Right atrium auricular region (tissue), 2 donors: ENCODE measurements at regions not wholly inside any gene's neighbourhood (a gene's known extent, or its start where the extent isn't known, plus 50 kb on each side); places are given as distances from the start of the nearest gene placed in this dataset.

Experiments
- DNase-seq: peaks from one replicate; pipeline ENCODE4 v3.0.0-alpha.2; 2019; ENCODE audit warnings: low spot score
- H3K27ac ChIP-seq, 2 donors: fragments of 200-600 bp; sonication (generic); 1 replicate in 1 of 2; 2 replicates in 1 of 2; pipeline ENCODE4 v1.5.1; 2016 to 2019
- H3K27me3 ChIP-seq, 2 donors: fragments of 200-600 bp; sonication (generic); one replicate each; pipeline versions ENCODE4 v1.5.1 to v1.6.0; 2017 to 2019
- H3K36me3 ChIP-seq: fragments of 200-600 bp; sonication (generic); one replicate; pipeline ENCODE4 v1.5.1; 2016
- H3K4me1 ChIP-seq, 2 donors: fragments of 200-600 bp; sonication (generic); one replicate each; pipeline versions ENCODE4 v1.5.1 to v1.6.0; 2017 to 2019
- H3K4me3 ChIP-seq, 2 donors: fragments of 200-600 bp; sonication (generic); 1 replicate in 1 of 2; 2 replicates in 1 of 2; pipeline ENCODE4 v1.5.1; 2017 to 2019; ENCODE audit warnings: mild to moderate bottlenecking in 1 of 2, moderate library complexity in 1 of 2
- H3K9me3 ChIP-seq, 2 donors: fragments of 200-600 bp; sonication (generic); one replicate each; pipeline ENCODE4 v1.5.1; 2019
- TF ChIP-seq, protein P1 (sequence below), 2 donors: fragments of 200-600 bp; sonication (generic); IDR thresholded peaks; one replicate each; pipeline ENCODE4 v1.5.1; 2019; ENCODE audit warnings: antibody characterized with exemption in 2 of 2

DNA sequence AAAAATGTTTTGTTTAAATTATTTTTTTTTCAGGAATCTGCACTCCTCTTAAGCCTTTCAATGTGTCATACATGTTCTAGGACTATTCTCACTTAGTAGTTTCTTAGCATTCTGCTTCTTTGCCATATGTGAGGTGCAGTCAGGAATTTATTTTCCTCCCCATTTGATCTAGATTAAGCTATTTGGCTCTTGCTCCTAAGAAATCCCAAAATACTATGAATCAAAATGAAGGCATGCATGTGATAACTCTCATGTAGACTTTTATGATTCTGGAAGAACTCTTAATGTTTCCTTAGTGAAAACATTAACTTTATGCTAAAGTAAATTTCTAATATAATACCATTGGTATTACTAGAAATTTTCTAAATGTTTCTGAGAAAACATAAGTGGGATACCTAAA, 664.5 kb downstream of the RAPGEF2 start:
- H3K4me1 ChIP-seq: no peaks in the 10 kb centered on the region
- H3K9me3 ChIP-seq: no peaks in the 10 kb centered on the region
- H3K4me3 ChIP-seq: no peak overlapping the region
- no peak for DNase-seq
- no peaks in the 10 kb centered on the region for H3K27me3 ChIP-seq
- TF ChIP-seq, protein P1, sequence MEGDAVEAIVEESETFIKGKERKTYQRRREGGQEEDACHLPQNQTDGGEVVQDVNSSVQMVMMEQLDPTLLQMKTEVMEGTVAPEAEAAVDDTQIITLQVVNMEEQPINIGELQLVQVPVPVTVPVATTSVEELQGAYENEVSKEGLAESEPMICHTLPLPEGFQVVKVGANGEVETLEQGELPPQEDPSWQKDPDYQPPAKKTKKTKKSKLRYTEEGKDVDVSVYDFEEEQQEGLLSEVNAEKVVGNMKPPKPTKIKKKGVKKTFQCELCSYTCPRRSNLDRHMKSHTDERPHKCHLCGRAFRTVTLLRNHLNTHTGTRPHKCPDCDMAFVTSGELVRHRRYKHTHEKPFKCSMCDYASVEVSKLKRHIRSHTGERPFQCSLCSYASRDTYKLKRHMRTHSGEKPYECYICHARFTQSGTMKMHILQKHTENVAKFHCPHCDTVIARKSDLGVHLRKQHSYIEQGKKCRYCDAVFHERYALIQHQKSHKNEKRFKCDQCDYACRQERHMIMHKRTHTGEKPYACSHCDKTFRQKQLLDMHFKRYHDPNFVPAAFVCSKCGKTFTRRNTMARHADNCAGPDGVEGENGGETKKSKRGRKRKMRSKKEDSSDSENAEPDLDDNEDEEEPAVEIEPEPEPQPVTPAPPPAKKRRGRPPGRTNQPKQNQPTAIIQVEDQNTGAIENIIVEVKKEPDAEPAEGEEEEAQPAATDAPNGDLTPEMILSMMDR (IDR thresholded peaks at IDR 0.05): no peak
- no peak overlapping the region for H3K27ac ChIP-seq
- H3K36me3 ChIP-seq: no peaks in the 10 kb centered on the region

DNA sequence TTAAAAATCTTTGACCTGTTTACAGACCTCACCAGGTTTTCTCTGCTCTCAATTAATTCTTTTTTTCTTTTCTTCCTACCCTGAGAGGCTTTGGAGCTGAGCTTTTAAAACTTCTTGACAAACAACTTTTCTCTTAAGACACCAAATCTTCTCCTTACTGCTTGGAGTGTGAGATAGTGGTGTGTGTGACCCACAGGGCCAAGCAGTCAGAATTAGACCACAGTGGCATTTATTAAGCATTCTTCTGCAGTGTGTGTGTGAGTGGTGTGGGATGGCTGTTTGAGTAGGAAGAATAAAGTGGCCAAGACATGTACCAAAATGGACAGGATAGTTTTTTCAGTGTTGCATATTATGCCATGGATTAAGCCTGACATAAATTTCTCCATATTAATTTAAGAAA, 665.1 kb downstream of the RAPGEF2 start:
- TF ChIP-seq, protein P1 (IDR thresholded peaks at IDR 0.05): no peak
- H3K4me1 ChIP-seq: no peaks in the 10 kb centered on the region
- H3K36me3 ChIP-seq: no peaks in the 10 kb centered on the region
- no peak overlapping the region for H3K4me3 ChIP-seq
- DNase-seq: no peak
- H3K9me3 ChIP-seq: no peaks in the 10 kb centered on the region
- H3K27ac ChIP-seq: no peak overlapping the region
- no peaks in the 10 kb centered on the region for H3K27me3 ChIP-seq

DNA sequence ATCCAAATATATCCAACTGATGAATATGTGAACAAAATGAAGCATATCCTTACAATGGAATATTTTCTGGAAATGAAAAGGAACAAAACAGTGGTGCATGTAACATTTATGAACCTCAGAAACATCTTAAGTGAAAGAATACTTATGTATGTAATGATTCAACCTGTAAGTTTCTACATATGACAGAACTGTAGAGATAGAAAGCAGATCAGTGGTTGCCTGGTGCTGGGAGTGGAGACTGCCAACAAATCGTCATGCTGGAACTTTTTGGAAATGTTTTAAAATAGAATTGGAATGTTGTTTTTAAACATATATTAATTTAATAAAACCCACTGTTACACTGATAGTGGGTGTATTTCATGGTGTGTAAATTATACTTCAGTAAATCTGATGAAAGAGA, 667.5 kb downstream of the RAPGEF2 start:
- Histone ChIP-seq H3K27me3 (no peaks in the 10 kb centered on the region), H3K9me3 (no peaks in the 10 kb centered on the region)
- no peak for DNase-seq

DNA sequence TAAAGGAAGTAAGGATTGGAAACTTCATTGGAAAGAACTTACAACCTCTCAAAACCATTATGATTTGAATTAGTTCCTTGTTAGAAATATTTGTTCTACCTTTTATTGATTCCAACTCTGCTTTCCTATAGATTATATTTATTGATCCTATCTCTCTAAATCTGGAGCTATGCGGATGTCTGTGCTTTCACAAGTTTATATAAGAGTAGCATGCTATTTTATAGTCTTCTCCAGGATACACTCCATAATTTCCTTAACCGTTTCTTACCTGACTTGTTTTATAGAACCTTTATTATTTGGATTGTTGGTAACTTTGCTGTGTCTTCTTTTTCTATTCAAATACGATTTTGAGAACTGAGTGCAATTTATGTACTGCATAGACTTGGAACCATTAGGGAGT, 668.1 kb downstream of the RAPGEF2 start:
- Histone ChIP-seq H3K4me3 (no peak overlapping the region), H3K36me3 (no peaks in the 10 kb centered on the region), H3K4me1 (no peaks in the 10 kb centered on the region), H3K27ac (no peak overlapping the region), H3K9me3 (no peaks in the 10 kb centered on the region), H3K27me3 (no peaks in the 10 kb centered on the region)
- TF ChIP-seq, protein P1 (IDR thresholded peaks at IDR 0.05): no peak
- no peak for DNase-seq

More for the DNA sequence above, 667.5 kb downstream of the RAPGEF2 start:
- Histone ChIP-seq H3K27ac (no peak overlapping the region), H3K4me3 (no peak overlapping the region), H3K36me3 (no peaks in the 10 kb centered on the region), H3K4me1 (no peaks in the 10 kb centered on the region)
- TF ChIP-seq, protein P1 (IDR thresholded peaks at IDR 0.05): no peak

DNA sequence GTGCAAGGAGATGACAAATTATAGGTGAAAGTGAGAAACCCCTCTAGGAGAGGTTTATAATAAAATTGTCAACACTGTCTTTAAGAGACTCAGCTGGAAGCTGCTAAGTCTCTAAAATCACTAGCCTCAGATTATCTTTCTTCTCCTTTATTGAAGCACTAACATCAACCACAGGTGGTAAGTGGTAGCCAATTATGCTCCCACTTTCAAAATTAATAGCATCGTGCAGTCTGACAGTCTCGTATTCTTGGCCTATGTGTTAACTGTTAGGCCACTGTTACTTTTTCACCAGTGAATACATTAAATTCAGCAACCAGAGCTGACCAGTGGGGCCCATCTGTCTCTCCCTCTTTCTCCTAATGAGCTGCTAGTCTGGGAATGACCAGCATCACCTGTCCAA, 674.1 kb downstream of the RAPGEF2 start:
- H3K4me3 ChIP-seq: no peak overlapping the region
- no peak for DNase-seq
- TF ChIP-seq, protein P1 (IDR thresholded peaks at IDR 0.05): no peak

DNA sequence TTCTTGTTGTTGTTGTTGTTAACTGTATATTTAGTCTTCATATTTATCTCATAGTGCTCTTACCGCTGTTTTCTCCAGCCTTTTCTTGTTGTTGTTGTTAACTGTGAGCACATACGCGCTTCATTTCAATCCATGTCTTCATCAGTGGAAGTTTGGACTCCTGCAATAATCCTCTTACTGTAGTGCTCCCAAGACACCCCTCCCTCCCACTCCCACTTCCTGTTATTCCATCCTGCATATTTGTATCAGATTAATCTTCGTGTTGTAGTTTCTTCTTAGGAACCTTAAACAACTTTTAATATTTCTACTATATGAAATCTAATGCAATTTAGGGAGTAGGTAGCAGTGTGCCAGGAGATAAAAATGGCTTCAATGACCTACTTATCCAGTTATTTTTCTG, 674.8 kb downstream of the RAPGEF2 start:
- no peaks in the 10 kb centered on the region for H3K4me1 ChIP-seq
- TF ChIP-seq, protein P1 (IDR thresholded peaks at IDR 0.05): no peak
- no peak for DNase-seq
- no peak overlapping the region for H3K4me3 ChIP-seq
- H3K27ac ChIP-seq: no peak overlapping the region
- no peaks in the 10 kb centered on the region for H3K36me3 ChIP-seq
- no peaks in the 10 kb centered on the region for H3K27me3 ChIP-seq
- no peaks in the 10 kb centered on the region for H3K9me3 ChIP-seq

More for the DNA sequence above, 674.1 kb downstream of the RAPGEF2 start:
- H3K36me3 ChIP-seq: no peaks in the 10 kb centered on the region
- no peaks in the 10 kb centered on the region for H3K27me3 ChIP-seq
- H3K4me1 ChIP-seq: no peaks in the 10 kb centered on the region
- no peak overlapping the region for H3K27ac ChIP-seq
- no peaks in the 10 kb centered on the region for H3K9me3 ChIP-seq
